Brain microvascular endothelial cell (primary cell): ENCODE measurements at regions not wholly inside any gene's neighbourhood (a gene's known extent, or its start where the extent isn't known, plus 50 kb on each side); places are given as distances from the start of the nearest gene placed in this dataset.

Experiments
- DNase-seq: peaks from one replicate; pipeline ENCODE4 v3.0.0-alpha.2; 2020
- H3K27ac ChIP-seq: fragments of 250-450 bp; sonication (Bioruptor Pico); 2 replicates; pipeline ENCODE4 v1.5.1; 2020; ENCODE audit warnings: mild to moderate bottlenecking, moderate library complexity
- H3K27me3 ChIP-seq: fragments of 250-450 bp; sonication (Bioruptor Pico); replicated peaks from 2 replicates; pipeline ENCODE4 v1.5.1; 2020; ENCODE audit warnings: mild to moderate bottlenecking
- H3K36me3 ChIP-seq: fragments of 250-450 bp; sonication (Bioruptor Pico); replicated peaks from 2 replicates; pipeline ENCODE4 v1.5.1; 2020; ENCODE audit warnings: mild to moderate bottlenecking
- H3K4me3 ChIP-seq: 2 replicates; pipeline ENCODE4 v1.5.1; 2011; ENCODE audit warnings: low read depth, mild to moderate bottlenecking, control low read depth, low read length, moderate library complexity
- in situ Hi-C: cut with HindIII; loops from 2 replicates; pipeline ENCODE4 v1.10.0; 2017; ENCODE audit warnings: low sequenced_read_pairs, low pct_ligation_motif_present
- TF ChIP-seq, protein P1 (sequence below): IDR thresholded peaks from 2 replicates; pipeline ENCODE4 v1.5.1; 2011; ENCODE audit warnings: low read depth, mild to moderate bottlenecking, moderate library complexity, low read length, control low read depth, inconsistent platforms; ENCODE audit errors: missing control alignments

DNA sequence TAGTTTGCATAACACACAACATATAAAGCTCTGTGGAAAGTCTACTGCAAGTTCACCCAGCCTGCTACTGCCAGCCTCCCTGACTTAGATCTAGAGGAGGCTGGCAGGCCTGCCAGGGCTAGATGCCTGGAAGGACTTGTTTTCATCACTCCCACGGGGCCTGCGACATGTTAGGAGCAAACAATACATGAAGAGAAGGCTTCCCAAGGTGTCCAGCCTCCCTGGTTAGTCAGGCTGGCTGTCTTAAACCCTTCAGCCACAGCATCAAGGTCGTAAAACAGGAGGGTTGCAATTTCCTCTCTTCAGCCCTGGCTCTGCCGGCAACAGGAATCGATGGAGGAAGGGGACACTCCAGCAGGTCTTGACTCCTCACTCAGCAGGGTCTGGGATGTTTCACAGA, 104.5 kb downstream of the NGF start:
- Histone ChIP-seq H3K27me3 (no peaks in the 10 kb centered on the region), H3K4me3 (no peak overlapping the region), H3K27ac (no peak overlapping the region), H3K36me3 (no peaks in the 10 kb centered on the region)
- DNase-seq, result no peak
- TF ChIP-seq, protein P1, sequence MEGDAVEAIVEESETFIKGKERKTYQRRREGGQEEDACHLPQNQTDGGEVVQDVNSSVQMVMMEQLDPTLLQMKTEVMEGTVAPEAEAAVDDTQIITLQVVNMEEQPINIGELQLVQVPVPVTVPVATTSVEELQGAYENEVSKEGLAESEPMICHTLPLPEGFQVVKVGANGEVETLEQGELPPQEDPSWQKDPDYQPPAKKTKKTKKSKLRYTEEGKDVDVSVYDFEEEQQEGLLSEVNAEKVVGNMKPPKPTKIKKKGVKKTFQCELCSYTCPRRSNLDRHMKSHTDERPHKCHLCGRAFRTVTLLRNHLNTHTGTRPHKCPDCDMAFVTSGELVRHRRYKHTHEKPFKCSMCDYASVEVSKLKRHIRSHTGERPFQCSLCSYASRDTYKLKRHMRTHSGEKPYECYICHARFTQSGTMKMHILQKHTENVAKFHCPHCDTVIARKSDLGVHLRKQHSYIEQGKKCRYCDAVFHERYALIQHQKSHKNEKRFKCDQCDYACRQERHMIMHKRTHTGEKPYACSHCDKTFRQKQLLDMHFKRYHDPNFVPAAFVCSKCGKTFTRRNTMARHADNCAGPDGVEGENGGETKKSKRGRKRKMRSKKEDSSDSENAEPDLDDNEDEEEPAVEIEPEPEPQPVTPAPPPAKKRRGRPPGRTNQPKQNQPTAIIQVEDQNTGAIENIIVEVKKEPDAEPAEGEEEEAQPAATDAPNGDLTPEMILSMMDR, result no peak
- in situ Hi-C loops, result no loop called here

DNA sequence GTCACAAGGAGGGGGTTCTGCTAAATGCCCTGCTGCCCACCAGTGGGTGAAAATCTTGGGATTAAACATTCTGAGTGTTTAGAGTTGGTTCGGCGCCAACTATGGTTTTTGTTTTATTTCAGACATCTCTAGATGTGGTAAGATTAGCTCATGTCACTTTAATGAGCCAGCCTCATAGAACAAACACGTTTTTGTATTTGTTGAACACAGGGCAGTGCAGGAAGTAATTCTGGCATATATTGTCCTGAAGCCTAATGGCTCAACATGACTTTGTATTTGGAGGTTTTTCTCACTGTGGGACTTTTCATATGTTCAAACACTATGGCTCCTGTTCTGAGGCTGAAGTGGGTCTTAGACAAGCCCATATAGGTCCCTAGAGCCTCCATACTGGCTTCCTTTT, 107.8 kb downstream of the NGF start:
- DNase-seq, result no peak
- Histone ChIP-seq H3K27ac (no peak overlapping the region), H3K36me3 (no peaks in the 10 kb centered on the region), H3K27me3 (no peaks in the 10 kb centered on the region), H3K4me3 (no peak overlapping the region)
- TF ChIP-seq, protein P1, result no peak
- in situ Hi-C loops, result no loop called here

DNA sequence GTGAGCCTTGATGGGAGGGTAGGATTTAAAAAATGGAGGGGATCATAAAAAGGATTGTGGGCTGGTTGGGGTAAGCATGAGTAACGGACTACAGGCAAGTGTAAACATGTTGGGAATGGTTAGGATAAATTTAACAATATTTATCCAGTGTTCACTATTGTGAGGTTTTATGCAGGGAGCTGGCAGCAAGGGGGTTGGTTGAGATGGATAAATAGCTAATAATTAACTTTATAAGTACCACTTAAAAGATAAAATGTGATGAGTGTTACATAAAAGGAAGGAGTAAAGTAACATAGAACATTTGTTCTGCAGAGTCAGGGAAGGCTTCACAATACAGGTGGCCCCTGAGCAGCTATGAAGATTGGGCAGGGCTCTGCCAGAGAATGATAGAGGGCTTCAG, 109.0 kb downstream of the NGF start:
- in situ Hi-C loops, result no loop called here
- Histone ChIP-seq H3K4me3 (no peak overlapping the region), H3K36me3 (no peaks in the 10 kb centered on the region), H3K27me3 (no peaks in the 10 kb centered on the region), H3K27ac (no peak overlapping the region)
- DNase-seq, result no peak
- TF ChIP-seq, protein P1, result no peak

DNA sequence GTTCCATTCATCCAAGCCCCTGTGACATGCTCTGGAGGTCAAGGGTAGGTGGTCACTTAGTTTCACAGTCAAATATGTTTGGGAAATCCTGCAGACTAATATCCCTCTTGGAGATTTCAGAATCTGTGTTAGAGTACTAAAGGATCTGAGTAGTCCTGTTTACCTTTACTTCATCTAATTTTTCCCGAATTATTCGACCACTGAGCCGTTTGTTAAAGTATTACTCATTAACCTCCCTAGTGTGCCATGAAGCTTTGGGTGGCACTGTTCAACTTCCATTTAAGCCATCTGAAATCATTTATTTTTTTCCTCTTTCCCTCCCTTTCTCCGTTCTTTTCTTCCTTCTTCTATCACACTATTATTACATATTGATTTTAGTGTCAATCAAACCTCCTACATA, 109.9 kb downstream of the NGF start:
- no peak overlapping the region for H3K4me3 ChIP-seq
- no peaks in the 10 kb centered on the region for H3K36me3 ChIP-seq
- in situ Hi-C loops, result no loop called here
- TF ChIP-seq, protein P1, result no peak
- H3K27ac ChIP-seq, result no peak overlapping the region
- H3K27me3 ChIP-seq, result no peaks in the 10 kb centered on the region
- DNase-seq, result no peak

DNA sequence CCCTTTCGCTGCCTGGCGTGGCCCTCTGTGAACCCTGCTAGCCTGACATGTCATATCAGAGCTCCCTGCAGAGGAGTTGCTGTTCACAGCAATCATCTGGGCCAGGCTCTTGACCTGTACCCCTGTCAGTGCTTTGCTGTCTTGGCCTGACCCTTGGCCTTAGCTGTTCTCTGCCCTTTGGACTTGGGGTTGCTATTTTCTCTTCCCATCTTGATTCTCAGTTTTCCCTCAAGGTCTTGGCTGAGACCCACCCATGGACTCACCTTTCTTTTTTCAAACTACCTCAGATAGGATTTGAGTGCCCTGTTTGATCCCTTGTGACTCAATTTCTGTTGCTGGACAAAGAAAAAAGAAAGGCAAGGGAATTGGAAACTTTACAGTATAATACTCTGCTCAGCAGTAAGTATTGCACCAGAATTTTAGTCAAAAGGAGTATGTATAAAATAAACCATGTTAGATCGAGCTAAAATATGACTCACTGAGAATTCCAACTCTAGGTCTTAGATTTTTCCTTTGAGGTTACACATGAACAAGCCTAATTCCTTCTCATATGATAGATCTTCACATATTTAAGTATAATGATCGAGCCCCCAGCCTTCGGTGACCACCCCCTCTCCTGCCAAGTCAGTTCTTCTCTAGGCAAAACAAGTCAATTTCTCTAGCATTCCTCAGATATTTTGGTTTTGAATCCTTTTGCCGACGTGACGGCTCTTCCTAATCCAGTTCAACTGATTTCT, 110.5 kb downstream of the NGF start:
- H3K4me3 ChIP-seq, result no peak overlapping the region
- TF ChIP-seq, protein P1, result no peak
- no peak overlapping the region for H3K27ac ChIP-seq
- no peaks in the 10 kb centered on the region for H3K27me3 ChIP-seq
- H3K36me3 ChIP-seq, result no peaks in the 10 kb centered on the region
- in situ Hi-C loops, result no loop called here
- no peak for DNase-seq
